ENCODE measurements at regions not wholly inside any gene's neighbourhood (a gene's known extent, or its start where the extent isn't known, plus 50 kb on each side); places are given as distances from the start of the nearest gene placed in this dataset.

DNA sequence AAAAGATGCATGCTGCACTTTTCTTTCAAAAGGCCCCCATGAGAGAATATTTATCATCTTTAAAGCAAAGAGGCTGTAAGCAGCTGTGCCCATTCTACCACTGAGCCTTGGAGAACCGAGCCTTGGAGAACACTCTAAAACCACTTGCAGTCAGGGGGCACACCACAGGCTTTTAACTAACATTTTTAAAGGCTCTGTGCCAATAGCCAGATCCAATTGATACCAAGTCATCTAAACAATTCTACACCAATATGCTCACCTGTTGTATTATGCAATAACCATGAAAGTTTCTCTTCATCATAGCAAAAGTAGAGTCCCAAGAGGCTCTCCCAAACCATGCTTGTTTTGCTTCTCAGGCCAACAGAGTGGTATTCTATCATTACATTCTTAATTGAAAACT is 1090.5 kb upstream of the SEMA6A start:
- TF ChIP-seq, protein P1, sequence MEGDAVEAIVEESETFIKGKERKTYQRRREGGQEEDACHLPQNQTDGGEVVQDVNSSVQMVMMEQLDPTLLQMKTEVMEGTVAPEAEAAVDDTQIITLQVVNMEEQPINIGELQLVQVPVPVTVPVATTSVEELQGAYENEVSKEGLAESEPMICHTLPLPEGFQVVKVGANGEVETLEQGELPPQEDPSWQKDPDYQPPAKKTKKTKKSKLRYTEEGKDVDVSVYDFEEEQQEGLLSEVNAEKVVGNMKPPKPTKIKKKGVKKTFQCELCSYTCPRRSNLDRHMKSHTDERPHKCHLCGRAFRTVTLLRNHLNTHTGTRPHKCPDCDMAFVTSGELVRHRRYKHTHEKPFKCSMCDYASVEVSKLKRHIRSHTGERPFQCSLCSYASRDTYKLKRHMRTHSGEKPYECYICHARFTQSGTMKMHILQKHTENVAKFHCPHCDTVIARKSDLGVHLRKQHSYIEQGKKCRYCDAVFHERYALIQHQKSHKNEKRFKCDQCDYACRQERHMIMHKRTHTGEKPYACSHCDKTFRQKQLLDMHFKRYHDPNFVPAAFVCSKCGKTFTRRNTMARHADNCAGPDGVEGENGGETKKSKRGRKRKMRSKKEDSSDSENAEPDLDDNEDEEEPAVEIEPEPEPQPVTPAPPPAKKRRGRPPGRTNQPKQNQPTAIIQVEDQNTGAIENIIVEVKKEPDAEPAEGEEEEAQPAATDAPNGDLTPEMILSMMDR (IDR thresholded peaks at IDR 0.05; ENCODE audit: poor library complexity, severe bottlenecking): no peak
- no peak for TF ChIP-seq EZH2 (IDR thresholded peaks at IDR 0.05; ENCODE audit: borderline replicate concordance, insufficient read depth, low read length, poor library complexity, severe bottlenecking)
- TF ChIP-seq, protein P2, sequence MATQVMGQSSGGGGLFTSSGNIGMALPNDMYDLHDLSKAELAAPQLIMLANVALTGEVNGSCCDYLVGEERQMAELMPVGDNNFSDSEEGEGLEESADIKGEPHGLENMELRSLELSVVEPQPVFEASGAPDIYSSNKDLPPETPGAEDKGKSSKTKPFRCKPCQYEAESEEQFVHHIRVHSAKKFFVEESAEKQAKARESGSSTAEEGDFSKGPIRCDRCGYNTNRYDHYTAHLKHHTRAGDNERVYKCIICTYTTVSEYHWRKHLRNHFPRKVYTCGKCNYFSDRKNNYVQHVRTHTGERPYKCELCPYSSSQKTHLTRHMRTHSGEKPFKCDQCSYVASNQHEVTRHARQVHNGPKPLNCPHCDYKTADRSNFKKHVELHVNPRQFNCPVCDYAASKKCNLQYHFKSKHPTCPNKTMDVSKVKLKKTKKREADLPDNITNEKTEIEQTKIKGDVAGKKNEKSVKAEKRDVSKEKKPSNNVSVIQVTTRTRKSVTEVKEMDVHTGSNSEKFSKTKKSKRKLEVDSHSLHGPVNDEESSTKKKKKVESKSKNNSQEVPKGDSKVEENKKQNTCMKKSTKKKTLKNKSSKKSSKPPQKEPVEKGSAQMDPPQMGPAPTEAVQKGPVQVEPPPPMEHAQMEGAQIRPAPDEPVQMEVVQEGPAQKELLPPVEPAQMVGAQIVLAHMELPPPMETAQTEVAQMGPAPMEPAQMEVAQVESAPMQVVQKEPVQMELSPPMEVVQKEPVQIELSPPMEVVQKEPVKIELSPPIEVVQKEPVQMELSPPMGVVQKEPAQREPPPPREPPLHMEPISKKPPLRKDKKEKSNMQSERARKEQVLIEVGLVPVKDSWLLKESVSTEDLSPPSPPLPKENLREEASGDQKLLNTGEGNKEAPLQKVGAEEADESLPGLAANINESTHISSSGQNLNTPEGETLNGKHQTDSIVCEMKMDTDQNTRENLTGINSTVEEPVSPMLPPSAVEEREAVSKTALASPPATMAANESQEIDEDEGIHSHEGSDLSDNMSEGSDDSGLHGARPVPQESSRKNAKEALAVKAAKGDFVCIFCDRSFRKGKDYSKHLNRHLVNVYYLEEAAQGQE (IDR thresholded peaks at IDR 0.05; ENCODE audit: borderline replicate concordance): no peak
